HFF-Myc (cell line): ENCODE measurements at regions not wholly inside any gene's neighbourhood (a gene's known extent, or its start where the extent isn't known, plus 50 kb on each side); places are given as distances from the start of the nearest gene placed in this dataset.
"Not testable (repeated sequence)": the region's sequence is repeated elsewhere in the genome, so short reads cannot be mapped to it uniquely, and the experiment has no call there.

Experiments
- DNase-seq: peaks from one replicate; pipeline ENCODE4 v3.0.0-alpha.2; 2011; ENCODE audit warnings: low read depth; ENCODE audit errors: extremely low read depth
- H3K4me3 ChIP-seq: replicated peaks from 2 replicates; pipeline ENCODE4 v1.5.1; 2011; ENCODE audit warnings: low read depth, mild to moderate bottlenecking, control low read depth, low read length
- CTCF ChIP-seq: IDR thresholded peaks from 2 replicates; pipeline ENCODE4 v1.5.1; 2012; ENCODE audit warnings: mild to moderate bottlenecking, low read depth, low read length, control low read depth; ENCODE audit errors: missing control alignments

DNA sequence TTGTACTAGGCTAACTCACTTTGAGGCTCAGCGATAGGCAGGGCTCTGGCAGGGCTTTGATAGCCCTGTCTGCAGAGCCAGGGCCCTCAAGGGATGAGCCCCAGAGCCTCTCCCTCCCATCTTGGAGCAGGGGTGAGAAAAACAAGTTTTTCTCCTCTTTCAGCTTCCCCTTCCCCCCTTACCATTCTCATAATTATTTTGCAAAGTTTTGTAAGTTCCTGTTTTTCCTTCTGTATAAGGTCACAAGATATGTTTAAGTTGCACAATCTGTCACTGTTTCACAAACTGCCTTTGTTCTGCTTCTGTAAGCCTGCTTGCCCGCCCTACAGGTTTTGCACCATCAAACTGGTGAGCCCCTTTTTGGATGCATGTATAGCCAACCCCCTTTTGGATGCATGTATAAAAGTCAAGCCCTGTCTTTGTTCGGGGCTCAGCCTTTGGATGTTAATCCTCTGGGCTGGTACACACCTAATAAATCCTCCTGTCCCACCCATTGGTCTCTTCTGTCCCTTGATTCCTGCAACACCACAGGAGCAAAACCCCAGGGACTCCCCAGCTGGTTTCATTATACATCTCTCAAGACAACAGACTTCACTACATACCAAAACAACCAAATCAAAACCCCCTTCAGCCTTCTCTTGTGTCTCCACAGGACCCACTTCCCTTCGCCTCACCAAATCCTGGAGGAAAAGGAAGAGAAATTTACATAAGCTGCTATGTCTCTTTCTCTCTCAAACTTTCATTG lies 52.5 kb upstream of the RESF1 start:
- no peak overlapping the region for H3K4me3 ChIP-seq
- no peak for DNase-seq
- TF ChIP-seq CTCF: no peak

- H3K4me3 ChIP-seq: no peak overlapping the region
- no peak for TF ChIP-seq CTCF
- DNase-seq: no peak
Observed at GRCh38 chr12:31903025-31903424, 56.2 kb upstream of the RESF1 start.

DNA sequence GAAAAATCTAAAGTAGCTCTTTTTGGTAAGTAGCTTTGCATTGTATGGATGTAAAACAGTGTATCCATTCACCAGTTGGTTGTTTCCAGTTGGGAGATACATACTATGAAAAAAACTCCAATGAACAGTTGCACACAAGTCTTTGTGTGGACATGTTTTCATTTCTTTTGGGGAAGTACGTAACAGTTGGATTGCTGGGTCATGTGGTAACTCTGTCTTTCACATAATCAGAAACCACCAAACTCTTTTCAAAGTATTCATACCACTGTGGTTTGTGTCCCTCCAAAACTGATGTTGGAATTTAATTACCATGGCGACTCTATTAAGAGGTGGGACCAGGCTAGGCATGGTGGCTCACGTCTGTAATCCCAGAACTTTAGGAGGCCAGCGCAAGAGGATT lies 58.9 kb upstream of the RESF1 start:
- no peak for TF ChIP-seq CTCF
- H3K4me3 ChIP-seq: no peak overlapping the region
- no peak for DNase-seq

DNA sequence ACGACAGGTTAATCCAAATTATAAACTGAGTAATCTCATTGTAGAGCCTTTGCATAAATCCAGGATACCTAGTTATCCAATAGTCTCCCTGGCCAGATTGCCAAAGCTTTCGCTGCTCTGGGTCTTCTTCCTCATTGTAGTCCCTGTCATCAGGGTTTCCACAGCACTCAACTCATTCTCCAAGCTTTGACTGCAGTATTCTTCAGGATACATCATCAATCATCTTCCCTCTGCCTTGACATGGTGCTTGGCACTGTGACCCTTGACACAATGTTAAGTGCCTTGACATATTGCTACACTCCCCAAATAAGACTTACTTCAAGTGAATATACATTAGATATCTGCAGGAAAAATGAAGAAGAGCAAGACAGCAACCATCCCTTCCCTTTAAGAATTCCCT lies 60.1 kb upstream of the RESF1 start:
- H3K4me3 ChIP-seq: no peak overlapping the region
- TF ChIP-seq CTCF: no peak
- no peak for DNase-seq

DNA sequence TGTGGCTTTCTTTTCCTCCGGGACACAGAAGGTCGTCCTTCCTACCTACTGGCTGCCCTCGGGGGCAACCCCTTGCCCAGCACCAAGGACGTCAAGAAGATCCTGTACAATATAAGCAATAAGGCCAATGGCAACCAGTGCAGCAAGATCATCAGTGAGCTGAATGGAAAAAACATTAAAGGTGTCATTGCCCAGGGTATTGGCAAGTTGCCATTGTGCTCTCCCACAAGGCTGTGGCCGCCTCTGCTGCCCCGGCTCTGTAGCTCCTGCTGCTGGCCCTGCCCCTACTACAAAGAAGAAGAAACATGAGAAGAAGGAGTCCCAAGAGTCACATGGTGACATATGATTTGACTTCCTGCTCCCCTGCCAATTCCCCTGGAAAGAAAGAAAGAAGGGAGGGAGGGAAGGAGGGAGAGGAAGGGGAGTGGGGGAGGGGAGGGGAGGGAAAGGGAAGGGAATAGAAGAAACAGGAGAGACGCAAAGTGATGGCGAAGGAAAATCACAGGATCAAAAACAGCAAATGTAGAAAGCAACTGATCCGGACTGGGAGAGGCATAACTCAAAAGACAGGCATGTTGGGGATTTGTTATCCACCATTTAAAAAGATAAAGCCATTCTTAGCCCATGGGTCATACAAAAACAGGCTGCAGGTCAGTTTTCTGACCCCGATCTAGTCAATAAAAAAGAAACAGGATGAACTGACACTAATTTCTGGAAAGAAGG lies 61.3 kb upstream of the RESF1 start:
- peak; percentile 42 for DNase-seq
- TF ChIP-seq CTCF: no peak

GRCh38 chr12:31897092-31897491 lies 62.1 kb upstream of the RESF1 start:
- H3K4me3 ChIP-seq, DNase-seq: not testable (repeated sequence)

More for the DNA sequence above, 61.3 kb upstream of the RESF1 start:
- H3K4me3 ChIP-seq: no peak overlapping the region

- peak; percentile 53 for DNase-seq
- H3K4me3 ChIP-seq: no peak overlapping the region
- no peak for TF ChIP-seq CTCF
Observed at GRCh38 chr12:31896514-31897039, 62.6 kb upstream of the RESF1 start.
